Cardiac muscle cell (in vitro differentiated cells and primary cell): ENCODE measurements at regions not wholly inside any gene's neighbourhood (a gene's known extent, or its start where the extent isn't known, plus 50 kb on each side); places are given as distances from the start of the nearest gene placed in this dataset.

Experiments
- DNase-seq, 2 donors: peaks; one replicate each; pipeline versions ENCODE4 v3.0.0 to v3.0.0-alpha.2; 2010 to 2017; ENCODE audit warnings: low read depth in 1 of 2, low spot score in 1 of 2
- H3K27ac ChIP-seq: fragments of 200-600 bp; sonication (generic); 2 replicates; pipeline ENCODE4 v1.5.1; 2016
- H3K27me3 ChIP-seq: fragments of 200-600 bp; sonication (generic); 2 replicates; pipeline ENCODE4 v1.6.0; 2016; ENCODE audit warnings: control low read depth
- H3K36me3 ChIP-seq: fragments of 200-600 bp; sonication (generic); 2 replicates; pipeline ENCODE4 v1.5.1; 2016; ENCODE audit warnings: control low read depth
- H3K4me1 ChIP-seq: fragments of 200-600 bp; sonication (generic); 2 replicates; pipeline ENCODE4 v1.8.1; 2017; ENCODE audit warnings: low read depth, mild to moderate bottlenecking, mixed run types
- H3K4me3 ChIP-seq: fragments of 200-600 bp; sonication (generic); 2 replicates; pipeline ENCODE4 v1.5.1; 2016; ENCODE audit warnings: mild to moderate bottlenecking
- H3K9me3 ChIP-seq: fragments of 200-600 bp; sonication (generic); 2 replicates; pipeline ENCODE4 v1.5.1; 2017; ENCODE audit warnings: low read depth, mild to moderate bottlenecking, control low read depth
- CTCF ChIP-seq: IDR thresholded peaks from 2 replicates; pipeline ENCODE4 v1.5.1; 2012; ENCODE audit warnings: low read depth, mild to moderate bottlenecking, low read length

GRCh38 chr2:18684206-18685038 is 95.1 kb upstream of the NT5C1B start:
- Histone ChIP-seq H3K4me1 (no peaks in the 10 kb centered on the region), H3K36me3 (no peaks in the 10 kb centered on the region), H3K9me3 (no peaks in the 10 kb centered on the region), H3K4me3 (no peak overlapping the region), H3K27ac (no peak overlapping the region), H3K27me3 (no peaks in the 10 kb centered on the region)
- no peak for DNase-seq
- no peak for TF ChIP-seq CTCF

- Histone ChIP-seq H3K9me3 (no peaks in the 10 kb centered on the region), H3K4me1 (no peaks in the 10 kb centered on the region), H3K4me3 (no peak overlapping the region), H3K27me3 (no peaks in the 10 kb centered on the region), H3K36me3 (no peaks in the 10 kb centered on the region), H3K27ac (no peak overlapping the region)
- DNase-seq: no peak
- TF ChIP-seq CTCF: no peak
Observed at GRCh38 chr2:18682681-18683080, 93.3 kb upstream of the NT5C1B start.

GRCh38 chr2:18677280-18677679 is 87.9 kb upstream of the NT5C1B start:
- Histone ChIP-seq H3K9me3 (no peaks in the 10 kb centered on the region), H3K4me1 (no peaks in the 10 kb centered on the region), H3K27ac (no peak overlapping the region), H3K4me3 (no peak overlapping the region), H3K27me3 (no peaks in the 10 kb centered on the region), H3K36me3 (no peaks in the 10 kb centered on the region)
- no peak for TF ChIP-seq CTCF
- no peak for DNase-seq

- no peaks in the 10 kb centered on the region for H3K4me1 ChIP-seq
- no peak overlapping the region for H3K27ac ChIP-seq
- H3K36me3 ChIP-seq: no peaks in the 10 kb centered on the region
- DNase-seq: no peak
- no peak overlapping the region for H3K4me3 ChIP-seq
- H3K9me3 ChIP-seq: no peaks in the 10 kb centered on the region
- TF ChIP-seq CTCF: no peak
- H3K27me3 ChIP-seq: no peaks in the 10 kb centered on the region
Observed at GRCh38 chr2:18674309-18674708, 84.9 kb upstream of the NT5C1B start.

- Histone ChIP-seq H3K4me3 (no peak overlapping the region), H3K36me3 (no peaks in the 10 kb centered on the region), H3K9me3 (no peaks in the 10 kb centered on the region), H3K4me1 (no peaks in the 10 kb centered on the region), H3K27ac (no peak overlapping the region), H3K27me3 (no peaks in the 10 kb centered on the region)
- no peak for TF ChIP-seq CTCF
- no peak for DNase-seq
Observed at GRCh38 chr2:18671363-18671762, 82.0 kb upstream of the NT5C1B start.
